Psoas muscle (tissue), 7 donors: ENCODE measurements at regions not wholly inside any gene's neighbourhood (a gene's known extent, or its start where the extent isn't known, plus 50 kb on each side); places are given as distances from the start of the nearest gene placed in this dataset.

Source experiments
- ATAC-seq, 4 donors: fragments of 200-7000 bp; cut with Tn5 transposase; one replicate each; pipeline ENCODE4 v1.9.1; 2020; ENCODE audit warnings: moderate library complexity in 3 of 4, mild to moderate bottlenecking in 2 of 4
- DNase-seq, 2 donors: peaks; one replicate each; pipeline ENCODE4 v3.0.0-alpha.2; 2020
- H3K27ac ChIP-seq: fragments of 200-600 bp; one replicate; pipeline ENCODE4 v1.8.0; 2022
- H3K27me3 ChIP-seq, 3 donors: fragments of 200-600 bp in 1 of 3; one replicate each; pipeline versions ENCODE4 v1.6.1 to v1.8.0; 2013 to 2022; ENCODE audit warnings: low read length in 2 of 3, mild to moderate bottlenecking in 2 of 3, moderate library complexity in 1 of 3; ENCODE audit not compliant: insufficient read depth in 3 of 3
- H3K36me3 ChIP-seq, 2 donors: fragments of 200-600 bp in 1 of 2; one replicate each; pipeline versions ENCODE4 v1.6.1 to v1.8.0; 2013 to 2022; ENCODE audit warnings: low read depth in 1 of 2, mild to moderate bottlenecking in 1 of 2, moderate library complexity in 1 of 2; ENCODE audit not compliant: insufficient read depth in 1 of 2
- H3K4me1 ChIP-seq: fragments of 200-600 bp; one replicate; pipeline ENCODE4 v1.8.0; 2022
- H3K4me3 ChIP-seq: fragments of 200-600 bp; one replicate; pipeline ENCODE4 v1.8.0; 2022; ENCODE audit warnings: mild to moderate bottlenecking
- H3K9me3 ChIP-seq: fragments of 200-600 bp; one replicate; pipeline ENCODE4 v1.8.0; 2022
- CTCF ChIP-seq: fragments of 200-600 bp; IDR thresholded peaks from one replicate; pipeline ENCODE4 v1.8.0; 2022; ENCODE audit warnings: antibody characterized with exemption
- WGBS, 3 donors: extraction: QIAGEN DNeasy Blood & Tissue Kit; methylation state at CpG; one replicate each; pipeline versions ENCODE4 v1.1.6 to v1.1.7; 2013; 5-methylcytosine and 5-hydroxymethylcytosine counted together
- intact Hi-C, 2 donors: fragments of 100-400 bp; cut with DNase I; formaldehyde crosslinking; loops; one replicate each; pipeline versions ENCODE4 v1.11.0 to v1.14.2; 2022
- donor health status: healthy with polysubstance abuse.
- donor health status: DM: no; HTN: no; CAD: no; lungs with moderate emphysema.
- donor health status: Bipolar disorder and iron deficiency.
- donor health status: healthy.
- donor health status: DM: yes; HTN: yes; CAD: no.
- donor health status: DM: no; HTN: no; CAD: no.
- donor health status: DM: yes; HTN: yes; CAD: no.

- Histone ChIP-seq H3K36me3 (no peaks in the 10 kb centered on the region), H3K4me1 (no peaks in the 10 kb centered on the region), H3K27me3 (no peaks in the 10 kb centered on the region), H3K9me3 (no peaks in the 10 kb centered on the region), H3K27ac (no peak overlapping the region), H3K4me3 (no peak overlapping the region)
- DNase-seq (no peak), ATAC-seq (no peak)
- no peak for TF ChIP-seq CTCF
- 46 to 51% (median 49%) methylated on average over 4 of the region's 4 CpGs for WGBS, 3 donors
- intact Hi-C loops = no loop called here
Observed at GRCh38 chr7:156383526-156383925, 257.0 kb upstream of the RNF32 start.

GRCh38 chr7:156380261-156380660 lies 260.3 kb upstream of the RNF32 start:
- intact Hi-C loops = no loop called here
- H3K4me3 ChIP-seq = no peak overlapping the region
- no peak overlapping the region for H3K27ac ChIP-seq
- H3K9me3 ChIP-seq = no peaks in the 10 kb centered on the region
- 59 to 66% (median 61%) methylated on average over 4 of the region's 4 CpGs for WGBS, 3 donors
- no peak for TF ChIP-seq CTCF
- no peaks in the 10 kb centered on the region for H3K36me3 ChIP-seq
- no peak for DNase-seq
- no peaks in the 10 kb centered on the region for H3K27me3 ChIP-seq
- no peaks in the 10 kb centered on the region for H3K4me1 ChIP-seq
- no peak for ATAC-seq

GRCh38 chr7:156379324-156380070 lies 261.1 kb upstream of the RNF32 start:
- no peaks in the 10 kb centered on the region for H3K9me3 ChIP-seq
- intact Hi-C loops = no loop called here
- TF ChIP-seq CTCF = no peak
- H3K36me3 ChIP-seq = no peaks in the 10 kb centered on the region
- no peak overlapping the region for H3K4me3 ChIP-seq
- no peaks in the 10 kb centered on the region for H3K27me3 ChIP-seq
- H3K4me1 ChIP-seq = no peaks in the 10 kb centered on the region
- ATAC-seq = no peak
- no peak overlapping the region for H3K27ac ChIP-seq
- DNase-seq = no peak
- WGBS, 3 donors = 61 to 69% (median 63%) methylated on average over 14 of the region's 14 CpGs

GRCh38 chr7:156378806-156379205 lies 261.8 kb upstream of the RNF32 start:
- Histone ChIP-seq H3K36me3 (no peaks in the 10 kb centered on the region), H3K9me3 (no peaks in the 10 kb centered on the region), H3K4me3 (no peak overlapping the region), H3K27me3 (no peaks in the 10 kb centered on the region), H3K27ac (no peak overlapping the region), H3K4me1 (no peaks in the 10 kb centered on the region)
- ATAC-seq (no peak), DNase-seq (no peak)
- TF ChIP-seq CTCF = no peak
- intact Hi-C loops = no loop called here
- WGBS, 3 donors = 75 to 76% (median 75%) methylated on average over 10 of the region's 10 CpGs

- H3K4me3 ChIP-seq = no peak overlapping the region
- no peaks in the 10 kb centered on the region for H3K4me1 ChIP-seq
- no peak for ATAC-seq
- H3K27me3 ChIP-seq = no peaks in the 10 kb centered on the region
- H3K9me3 ChIP-seq = no peaks in the 10 kb centered on the region
- no peak overlapping the region for H3K27ac ChIP-seq
- no peak for DNase-seq
- intact Hi-C loops = no loop called here
- no peaks in the 10 kb centered on the region for H3K36me3 ChIP-seq
- WGBS, 3 donors = 16 to 35% (median 21%) methylated on average over 7 of the region's 7 CpGs
- TF ChIP-seq CTCF = no peak
Observed at GRCh38 chr7:156376317-156376716, 264.3 kb upstream of the RNF32 start.
